Sciatic nerve (tissue), 2 donors: ENCODE measurements at regions not wholly inside any gene's neighbourhood (a gene's known extent, or its start where the extent isn't known, plus 50 kb on each side); places are given as distances from the start of the nearest gene placed in this dataset.
"Not testable (repeated sequence)": the region's sequence is repeated elsewhere in the genome, so short reads cannot be mapped to it uniquely, and the experiment has no call there.

ENCODE experiments used
- ATAC-seq: fragments of 200-7000 bp; cut with Tn5 transposase; one replicate; pipeline ENCODE4 v1.9.1; 2020; ENCODE audit warnings: mild to moderate bottlenecking, moderate library complexity
- DNase-seq: peaks from one replicate; pipeline ENCODE4 v3.0.0-alpha.2; 2020; ENCODE audit warnings: low spot score
- intact Hi-C: fragments of 100-400 bp; cut with DNase I; formaldehyde crosslinking; loops from one replicate; pipeline ENCODE4 v1.14.2; 2022
- donor health status: DM: no; HTN: no; CAD: no.
- donor health status: DM: no; HTN: no; CAD: no.

DNA sequence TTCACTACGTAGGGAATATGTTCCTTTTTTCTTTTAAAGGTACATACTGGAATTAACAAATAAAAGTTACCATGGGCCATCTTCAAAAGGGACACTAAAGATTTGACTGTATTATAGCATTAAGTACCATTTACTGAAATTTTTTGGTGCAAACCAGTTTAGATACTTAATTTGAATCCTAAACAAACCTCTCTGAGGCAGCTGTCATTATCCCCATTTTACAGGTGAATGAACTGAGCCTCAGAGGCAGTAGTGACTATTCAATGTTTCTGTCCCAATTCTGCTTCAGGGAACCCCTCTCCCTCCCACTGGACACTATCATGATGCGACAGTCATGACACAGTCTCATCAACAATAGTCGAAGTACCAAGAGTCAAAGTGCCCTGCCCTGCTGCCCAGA lies 76.2 kb upstream of the PHF21A start:
- ATAC-seq (no peak), DNase-seq (no peak)
- intact Hi-C loops = no loop called here

DNA sequence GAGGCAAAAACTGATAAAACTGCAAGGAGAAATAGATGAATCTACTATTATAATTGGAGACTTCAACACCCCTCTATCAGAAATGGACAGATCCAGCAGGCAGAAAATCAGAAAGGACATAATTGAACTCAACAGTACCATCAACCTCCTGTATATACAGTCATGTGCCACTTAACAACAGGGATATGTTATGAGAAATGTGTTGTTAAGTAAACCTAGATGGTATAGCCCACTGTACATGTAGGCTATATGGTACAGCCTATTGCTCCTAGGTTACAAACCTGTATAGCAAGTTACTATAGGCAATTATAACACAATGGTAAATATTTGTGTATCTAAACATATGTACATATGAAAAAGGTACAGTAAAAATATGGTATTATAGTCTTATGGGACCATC lies 66.8 kb upstream of the PHF21A start:
- ATAC-seq = no peak
- intact Hi-C loops = no loop called here

GRCh38 chr11:46183819-46184218 lies 62.6 kb upstream of the PHF21A start:
- intact Hi-C loops = no loop called here
- no peak for DNase-seq
- no peak for ATAC-seq

More for the DNA sequence above, 66.8 kb upstream of the PHF21A start:
- no peak for DNase-seq

DNA sequence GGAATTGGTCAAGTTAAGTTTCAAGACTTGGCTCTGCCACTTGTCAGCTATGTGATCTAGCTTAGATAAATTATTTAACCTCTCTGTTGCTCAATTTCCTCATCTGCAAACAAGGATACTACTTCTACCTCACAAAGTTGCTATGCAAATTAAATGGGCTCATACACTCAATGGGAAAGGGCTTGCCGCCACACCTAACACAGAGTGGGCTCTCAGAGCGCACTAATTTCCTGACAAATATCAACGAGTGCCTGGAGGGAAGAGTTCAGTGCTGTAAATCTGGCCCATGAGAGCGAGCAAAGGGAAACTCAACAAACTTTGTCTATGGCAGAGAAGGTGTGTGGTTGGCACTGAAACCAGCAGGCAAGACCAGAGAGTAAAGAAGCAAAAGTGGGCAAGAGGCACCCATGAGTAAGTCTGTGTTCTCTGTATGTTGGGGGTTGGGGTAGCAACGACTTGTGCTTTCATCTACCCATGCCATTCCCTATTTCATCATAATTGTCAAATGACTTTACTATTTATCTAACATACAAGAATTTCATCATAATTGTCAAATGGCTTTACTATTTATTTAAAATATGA lies 60.7 kb upstream of the PHF21A start:
- intact Hi-C loops = no loop called here
- DNase-seq = no peak
- ATAC-seq = no peak

DNA sequence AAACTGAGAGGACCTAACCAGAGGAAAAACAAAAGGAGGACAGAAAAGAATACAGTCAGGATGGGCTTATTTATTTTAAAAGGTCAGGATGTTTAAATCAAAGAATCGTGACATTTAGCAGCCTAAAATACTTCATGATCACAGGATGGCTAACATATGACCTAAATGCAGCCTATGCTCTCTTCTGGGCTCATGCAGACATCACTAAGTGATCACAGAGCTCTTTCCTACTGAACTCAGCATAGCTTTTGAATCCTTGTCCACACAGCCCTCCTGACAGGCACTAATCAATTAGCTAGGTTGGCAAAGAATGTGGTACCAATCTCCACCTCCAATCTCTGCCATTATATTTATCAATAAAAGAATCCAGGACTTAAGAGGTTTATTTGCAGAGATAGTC lies 60.1 kb upstream of the PHF21A start:
- intact Hi-C loops = no loop called here
- ATAC-seq = no peak

DNA sequence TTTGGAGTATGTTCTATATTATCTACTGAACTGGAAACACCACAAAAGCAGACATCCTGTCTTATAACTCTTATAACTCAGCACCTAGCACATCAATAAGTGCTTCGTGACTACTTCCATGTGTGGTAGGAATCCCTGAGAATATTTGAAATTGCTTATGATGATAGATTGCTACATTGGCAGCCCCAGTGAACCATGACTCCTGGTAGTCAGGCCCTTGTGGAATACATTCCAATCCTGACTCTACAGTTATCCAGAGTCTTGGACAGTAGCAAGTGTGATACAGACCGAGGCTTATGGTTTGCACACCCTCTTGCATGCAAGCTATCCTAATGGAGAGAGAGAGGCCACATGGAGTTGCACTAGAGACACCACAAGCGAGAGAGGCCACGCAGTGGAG lies 59.5 kb upstream of the PHF21A start:
- intact Hi-C loops = no loop called here
- ATAC-seq (no peak), DNase-seq (no peak)

More for the DNA sequence above, 60.1 kb upstream of the PHF21A start:
- DNase-seq = no peak

DNA sequence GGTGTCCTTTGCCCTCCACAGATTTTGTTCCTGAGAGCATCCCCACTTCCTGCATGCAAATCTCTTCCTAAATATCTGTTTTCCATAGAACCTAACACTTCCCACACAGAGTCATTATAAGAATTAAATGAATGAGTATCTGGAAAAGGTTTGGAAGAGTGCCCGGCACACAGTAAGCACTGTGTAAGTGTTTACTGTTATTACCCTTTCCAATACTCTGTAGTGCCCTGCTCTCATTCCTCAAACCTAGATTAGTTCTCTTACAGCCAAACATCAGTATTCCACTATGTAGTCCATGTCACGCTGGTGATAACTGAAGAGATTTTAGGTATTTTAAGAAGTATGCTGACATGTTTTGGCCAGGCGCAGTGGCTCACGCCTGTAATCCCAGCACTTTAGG lies 57.3 kb upstream of the PHF21A start:
- intact Hi-C loops = no loop called here
- no peak for ATAC-seq
- no peak for DNase-seq

- ATAC-seq (no peak), DNase-seq (no peak)
- intact Hi-C loops = no loop called here
Measured at GRCh38 chr11:46176421-46176820, 55.2 kb upstream of the PHF21A start.

GRCh38 chr11:46175401-46176002 lies 54.2 kb upstream of the PHF21A start:
- intact Hi-C loops = no loop called here
- DNase-seq (no peak), ATAC-seq (no peak)

DNA sequence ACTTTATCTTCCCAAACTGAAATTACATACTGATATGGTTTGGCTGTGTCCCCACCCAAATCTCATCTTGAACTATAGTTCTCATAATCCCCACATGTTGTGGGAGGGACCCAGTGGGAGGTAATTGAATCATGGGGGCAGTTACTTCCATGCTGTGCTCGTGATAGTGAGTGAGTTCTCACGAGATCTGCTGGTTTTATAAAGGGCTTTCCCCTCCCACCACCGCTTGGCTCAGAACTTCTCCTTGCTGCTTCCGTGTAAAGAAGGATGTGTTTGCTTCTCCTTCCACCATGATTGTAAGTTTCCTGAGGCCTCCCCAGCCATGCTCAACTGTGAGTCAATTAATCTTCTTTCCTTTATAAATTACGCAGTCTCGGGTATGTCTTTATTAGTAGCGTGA lies 50.4 kb upstream of the PHF21A start:
- intact Hi-C loops, DNase-seq, ATAC-seq: not testable (repeated sequence)
